ENCODE measurements at regions not wholly inside any gene's neighbourhood (a gene's known extent, or its start where the extent isn't known, plus 50 kb on each side); places are given as distances from the start of the nearest gene placed in this dataset.

DNA sequence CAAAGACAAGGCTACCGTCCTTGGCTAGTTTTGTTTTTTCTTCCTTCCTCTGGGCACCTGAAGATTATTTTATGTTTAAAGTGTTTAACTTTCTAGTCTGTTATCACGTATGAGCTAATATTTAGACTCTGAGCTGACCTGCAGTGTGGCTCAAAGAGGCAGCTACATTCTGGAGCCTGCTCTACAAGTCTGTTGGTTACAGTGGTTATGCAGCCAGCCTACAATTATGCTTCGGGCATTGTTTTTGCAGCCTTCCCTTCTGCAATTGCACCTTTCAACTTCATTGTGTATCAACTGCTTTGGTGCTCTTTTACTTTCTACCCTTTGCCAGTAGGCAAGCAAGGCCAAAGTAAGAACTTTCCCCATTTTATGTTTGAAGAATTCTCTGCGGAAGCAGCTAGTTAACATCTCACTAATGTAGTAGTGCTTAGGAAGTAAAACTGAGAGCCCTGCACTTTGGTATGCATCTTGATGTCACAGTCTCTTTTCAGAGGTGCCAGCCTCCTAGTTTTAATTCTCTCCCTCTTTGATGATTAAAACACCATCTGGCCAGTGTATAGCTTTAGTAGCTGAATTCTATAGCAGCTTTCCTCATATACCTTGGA is 322.1 kb downstream of the FAM170A start:
- CTCF ChIA-PET: no interaction called here
- H3K4me1 ChIP-seq (ENCODE audit: insufficient read depth, low read length, poor library complexity, severe bottlenecking): no peaks in the 10 kb centered on the region

DNA sequence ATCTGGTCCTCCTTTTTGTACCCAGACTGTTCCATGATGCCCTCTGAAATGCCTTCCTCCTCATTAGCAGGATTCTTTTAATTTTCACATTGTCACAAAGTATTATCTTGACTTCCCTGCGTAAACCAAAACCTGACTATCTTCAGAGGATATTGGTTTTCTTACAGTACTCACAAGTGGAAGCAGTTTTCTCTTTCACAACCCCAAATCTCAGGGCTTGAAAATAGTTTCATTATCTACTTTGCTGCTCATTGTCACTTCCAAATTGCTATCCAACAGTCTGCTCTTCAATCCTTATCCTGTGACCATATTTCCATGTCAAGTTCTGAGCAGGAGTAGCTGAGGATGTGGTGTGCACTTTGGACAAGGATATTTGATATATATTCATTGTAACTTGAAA is 324.1 kb downstream of the FAM170A start:
- H3K4me3 ChIP-seq (ENCODE audit: low read depth, low read length, poor library complexity, severe bottlenecking): no peak overlapping the region
- H3K9me3 ChIP-seq (ENCODE audit: low read depth, low read length, poor library complexity, severe bottlenecking): no peaks in the 10 kb centered on the region
- ChIA-PET CTCF (no interaction called here), POLR2A (ENCODE audit: low non-redundant PET) (no interaction called here)
- no peaks in the 10 kb centered on the region for H3K4me1 ChIP-seq (ENCODE audit: insufficient read depth, low read length, poor library complexity, severe bottlenecking)
- intact Hi-C loops (cut with micrococcal nuclease; ENCODE audit: unreplicated experiment): no loop called here
- no peak for DNase-seq (ENCODE audit: low spot score)
- H3K27ac ChIP-seq (ENCODE audit: low read depth, low read length, poor library complexity, severe bottlenecking): no peak overlapping the region
- TF ChIP-seq EZH2 (IDR thresholded peaks at IDR 0.05; ENCODE audit: borderline replicate concordance, low read depth, low read length, poor library complexity, severe bottlenecking): no peak
- TF ChIP-seq, protein P1, sequence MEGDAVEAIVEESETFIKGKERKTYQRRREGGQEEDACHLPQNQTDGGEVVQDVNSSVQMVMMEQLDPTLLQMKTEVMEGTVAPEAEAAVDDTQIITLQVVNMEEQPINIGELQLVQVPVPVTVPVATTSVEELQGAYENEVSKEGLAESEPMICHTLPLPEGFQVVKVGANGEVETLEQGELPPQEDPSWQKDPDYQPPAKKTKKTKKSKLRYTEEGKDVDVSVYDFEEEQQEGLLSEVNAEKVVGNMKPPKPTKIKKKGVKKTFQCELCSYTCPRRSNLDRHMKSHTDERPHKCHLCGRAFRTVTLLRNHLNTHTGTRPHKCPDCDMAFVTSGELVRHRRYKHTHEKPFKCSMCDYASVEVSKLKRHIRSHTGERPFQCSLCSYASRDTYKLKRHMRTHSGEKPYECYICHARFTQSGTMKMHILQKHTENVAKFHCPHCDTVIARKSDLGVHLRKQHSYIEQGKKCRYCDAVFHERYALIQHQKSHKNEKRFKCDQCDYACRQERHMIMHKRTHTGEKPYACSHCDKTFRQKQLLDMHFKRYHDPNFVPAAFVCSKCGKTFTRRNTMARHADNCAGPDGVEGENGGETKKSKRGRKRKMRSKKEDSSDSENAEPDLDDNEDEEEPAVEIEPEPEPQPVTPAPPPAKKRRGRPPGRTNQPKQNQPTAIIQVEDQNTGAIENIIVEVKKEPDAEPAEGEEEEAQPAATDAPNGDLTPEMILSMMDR (conservative IDR thresholded peaks at IDR 0.05; ENCODE audit: low read depth, low read length): no peak
- no TSS peak for BruUV-seq (replicated peaks)
- no peaks in the 10 kb centered on the region for H3K27me3 ChIP-seq (replicated peaks; ENCODE audit: insufficient read depth, low read depth, low read length, poor library complexity)
- no peaks in the 10 kb centered on the region for H3K36me3 ChIP-seq (ENCODE audit: insufficient read depth, low read length, poor library complexity, severe bottlenecking)

More for the DNA sequence above, 322.1 kb downstream of the FAM170A start:
- intact Hi-C loops (cut with micrococcal nuclease; ENCODE audit: unreplicated experiment): no loop called here
- no peak overlapping the region for H3K27ac ChIP-seq (ENCODE audit: low read depth, low read length, poor library complexity, severe bottlenecking)
- no peak for TF ChIP-seq EZH2 (IDR thresholded peaks at IDR 0.05; ENCODE audit: borderline replicate concordance, low read depth, low read length, poor library complexity, severe bottlenecking)
- TF ChIP-seq, protein P1 (conservative IDR thresholded peaks at IDR 0.05; ENCODE audit: low read depth, low read length): no peak
- H3K36me3 ChIP-seq (ENCODE audit: insufficient read depth, low read length, poor library complexity, severe bottlenecking): no peaks in the 10 kb centered on the region
- no TSS peak for BruUV-seq (replicated peaks)
- no peaks in the 10 kb centered on the region for H3K9me3 ChIP-seq (ENCODE audit: low read depth, low read length, poor library complexity, severe bottlenecking)
- no peaks in the 10 kb centered on the region for H3K27me3 ChIP-seq (replicated peaks; ENCODE audit: insufficient read depth, low read depth, low read length, poor library complexity)
- H3K4me3 ChIP-seq (ENCODE audit: low read depth, low read length, poor library complexity, severe bottlenecking): no peak overlapping the region
- no peak for DNase-seq (ENCODE audit: low spot score)
- POLR2A ChIA-PET (ENCODE audit: low non-redundant PET): no interaction called here

DNA sequence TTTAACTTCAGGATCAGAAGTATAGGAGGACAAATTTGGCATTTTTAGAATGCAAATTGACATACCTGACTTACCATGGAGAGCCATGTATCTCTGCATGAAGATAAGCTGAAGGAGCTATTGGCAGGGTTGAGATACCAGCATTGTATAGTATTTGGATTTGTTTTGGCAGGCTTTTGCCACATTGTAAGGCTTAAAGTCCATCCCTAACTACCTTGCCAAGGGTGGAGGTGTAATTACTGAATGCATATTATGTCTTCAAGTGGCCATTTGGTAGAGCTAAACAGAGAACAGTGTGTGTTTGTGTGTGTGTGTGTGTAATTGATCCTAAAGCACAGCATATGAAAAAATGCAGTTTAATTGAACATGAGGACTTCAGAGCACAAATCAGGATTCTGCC is 324.7 kb downstream of the FAM170A start:
- no peak for TF ChIP-seq EZH2 (IDR thresholded peaks at IDR 0.05; ENCODE audit: borderline replicate concordance, low read depth, low read length, poor library complexity, severe bottlenecking)
- TF ChIP-seq, protein P1 (conservative IDR thresholded peaks at IDR 0.05; ENCODE audit: low read depth, low read length): no peak
- no peaks in the 10 kb centered on the region for H3K4me1 ChIP-seq (ENCODE audit: insufficient read depth, low read length, poor library complexity, severe bottlenecking)
- no TSS peak for BruUV-seq (replicated peaks)
- no peaks in the 10 kb centered on the region for H3K36me3 ChIP-seq (ENCODE audit: insufficient read depth, low read length, poor library complexity, severe bottlenecking)
- no peaks in the 10 kb centered on the region for H3K9me3 ChIP-seq (ENCODE audit: low read depth, low read length, poor library complexity, severe bottlenecking)
- no peak for DNase-seq (ENCODE audit: low spot score)
- ChIA-PET CTCF (no interaction called here), POLR2A (ENCODE audit: low non-redundant PET) (no interaction called here)
- H3K27me3 ChIP-seq (replicated peaks; ENCODE audit: insufficient read depth, low read depth, low read length, poor library complexity): no peaks in the 10 kb centered on the region
- no peak overlapping the region for H3K27ac ChIP-seq (ENCODE audit: low read depth, low read length, poor library complexity, severe bottlenecking)
- no peak overlapping the region for H3K4me3 ChIP-seq (ENCODE audit: low read depth, low read length, poor library complexity, severe bottlenecking)
- intact Hi-C loops (cut with micrococcal nuclease; ENCODE audit: unreplicated experiment): no loop called here
